ENCODE measurements at regions not wholly inside any gene's neighbourhood (a gene's known extent, or its start where the extent isn't known, plus 50 kb on each side); places are given as distances from the start of the nearest gene placed in this dataset.
A peak's percentile ranks its signal among the peaks of the same experiment; 100 is the strongest.

GRCh38 chr11:134580610-134580975 lies 168.6 kb upstream of the B3GAT1 start:
- ChIA-PET POLR2A (ENCODE audit: unreplicated experiment) (no interaction called here), CTCF (no interaction called here)
- no peaks in the 10 kb centered on the region for H3K9me3 ChIP-seq (ENCODE audit: insufficient read depth, low read depth)
- no peak overlapping the region for H3K4me3 ChIP-seq
- no peak overlapping the region for H3K27ac ChIP-seq
- no peaks in the 10 kb centered on the region for H3F3A ChIP-seq (ENCODE audit: insufficient read depth, low read depth)
- H3K4me1 ChIP-seq (replicated peaks; ENCODE audit: insufficient read depth), result 0 out of 2 replicates have a peak, but pooled peaks cover 4% of the 10 kb centered on the region
- no peaks in the 10 kb centered on the region for H3K79me2 ChIP-seq (ENCODE audit: low read depth)
- no peak for DNase-seq
- no TSS peak for BruUV-seq (replicated peaks)
- no peaks in the 10 kb centered on the region for H3K36me3 ChIP-seq (ENCODE audit: low read depth)
- no peaks in the 10 kb centered on the region for H4K20me1 ChIP-seq (ENCODE audit: insufficient read depth)
- TF ChIP-seq EZH2 (IDR thresholded peaks at IDR 0.05; ENCODE audit: low read depth) (no peak), CTCF (conservative IDR thresholded peaks at IDR 0.05) (no peak)
- intact Hi-C loops (cut with micrococcal nuclease; ENCODE audit: unreplicated experiment), result no loop called here
- H3K4me2 ChIP-seq, result no peak overlapping the region
- H2AFZ ChIP-seq, result no peak overlapping the region
- H3K9me2 ChIP-seq (ENCODE audit: insufficient read depth), result no peaks in the 10 kb centered on the region
- peaks cover 94% of the 10 kb centered on the region for H3K27me3 ChIP-seq (ENCODE audit: insufficient read depth, low read depth)

GRCh38 chr11:134579724-134580609 lies 167.9 kb upstream of the B3GAT1 start:
- no peak for DNase-seq
- H3K27ac ChIP-seq, result no peak overlapping the region

More at GRCh38 chr11:134579724-134580609, 167.9 kb upstream of the B3GAT1 start:
- Histone ChIP-seq H3K79me2 (ENCODE audit: low read depth) (no peaks in the 10 kb centered on the region), H3K4me2 (peak overlapping the region; percentile 50), H3K4me3 (no peak overlapping the region), H3K27me3 (ENCODE audit: insufficient read depth, low read depth) (peaks cover 94% of the 10 kb centered on the region), H3K9me3 (ENCODE audit: insufficient read depth, low read depth) (no peaks in the 10 kb centered on the region), H2AFZ (no peak overlapping the region), H3K9me2 (ENCODE audit: insufficient read depth) (no peaks in the 10 kb centered on the region), H3F3A (ENCODE audit: insufficient read depth, low read depth) (no peaks in the 10 kb centered on the region), H4K20me1 (ENCODE audit: insufficient read depth) (no peaks in the 10 kb centered on the region), H3K4me1 (replicated peaks; ENCODE audit: insufficient read depth) (0 out of 2 replicates have a peak, but pooled peaks cover 4% of the 10 kb centered on the region), H3K36me3 (ENCODE audit: low read depth) (no peaks in the 10 kb centered on the region)
- ChIA-PET POLR2A (ENCODE audit: unreplicated experiment) (no interaction called here), CTCF (no interaction called here)
- TF ChIP-seq EZH2 (IDR thresholded peaks at IDR 0.05; ENCODE audit: low read depth), result no peak
- no peak for TF ChIP-seq CTCF (conservative IDR thresholded peaks at IDR 0.05)
- intact Hi-C loops (cut with micrococcal nuclease; ENCODE audit: unreplicated experiment), result no loop called here
- BruUV-seq (replicated peaks), result no TSS peak
